Skeletal muscle satellite cell (primary cell): ENCODE measurements at regions not wholly inside any gene's neighbourhood (a gene's known extent, or its start where the extent isn't known, plus 50 kb on each side); places are given as distances from the start of the nearest gene placed in this dataset.

ENCODE experiments used
- H3K27me3 ChIP-seq: 2 replicates; pipeline ENCODE4 v1.7.0; 2013; ENCODE audit warnings: low read length; ENCODE audit not compliant: control insufficient read depth, insufficient read depth
- H3K36me3 ChIP-seq: 2 replicates; pipeline ENCODE4 v1.7.0; 2013; ENCODE audit warnings: mild to moderate bottlenecking, control low read depth, low read length; ENCODE audit not compliant: insufficient read depth
- H3K4me1 ChIP-seq: 2 replicates; pipeline ENCODE4 v1.7.0; 2013; ENCODE audit warnings: low read length; ENCODE audit not compliant: control insufficient read depth, insufficient read depth
- H3K4me2 ChIP-seq: 2 replicates; pipeline ENCODE4 v1.7.0; 2013; ENCODE audit warnings: mild to moderate bottlenecking, low read length
- H3K4me3 ChIP-seq: 2 replicates; pipeline ENCODE4 v1.7.0; 2013; ENCODE audit warnings: low read length
- H3K9ac ChIP-seq: 2 replicates; pipeline ENCODE4 v1.7.0; 2013; ENCODE audit warnings: mild to moderate bottlenecking, low read depth, low read length, moderate library complexity
- H3K9me3 ChIP-seq: replicated peaks from 2 replicates; pipeline ENCODE4 v1.7.0; 2013; ENCODE audit warnings: mild to moderate bottlenecking, control low read depth, low read length

DNA sequence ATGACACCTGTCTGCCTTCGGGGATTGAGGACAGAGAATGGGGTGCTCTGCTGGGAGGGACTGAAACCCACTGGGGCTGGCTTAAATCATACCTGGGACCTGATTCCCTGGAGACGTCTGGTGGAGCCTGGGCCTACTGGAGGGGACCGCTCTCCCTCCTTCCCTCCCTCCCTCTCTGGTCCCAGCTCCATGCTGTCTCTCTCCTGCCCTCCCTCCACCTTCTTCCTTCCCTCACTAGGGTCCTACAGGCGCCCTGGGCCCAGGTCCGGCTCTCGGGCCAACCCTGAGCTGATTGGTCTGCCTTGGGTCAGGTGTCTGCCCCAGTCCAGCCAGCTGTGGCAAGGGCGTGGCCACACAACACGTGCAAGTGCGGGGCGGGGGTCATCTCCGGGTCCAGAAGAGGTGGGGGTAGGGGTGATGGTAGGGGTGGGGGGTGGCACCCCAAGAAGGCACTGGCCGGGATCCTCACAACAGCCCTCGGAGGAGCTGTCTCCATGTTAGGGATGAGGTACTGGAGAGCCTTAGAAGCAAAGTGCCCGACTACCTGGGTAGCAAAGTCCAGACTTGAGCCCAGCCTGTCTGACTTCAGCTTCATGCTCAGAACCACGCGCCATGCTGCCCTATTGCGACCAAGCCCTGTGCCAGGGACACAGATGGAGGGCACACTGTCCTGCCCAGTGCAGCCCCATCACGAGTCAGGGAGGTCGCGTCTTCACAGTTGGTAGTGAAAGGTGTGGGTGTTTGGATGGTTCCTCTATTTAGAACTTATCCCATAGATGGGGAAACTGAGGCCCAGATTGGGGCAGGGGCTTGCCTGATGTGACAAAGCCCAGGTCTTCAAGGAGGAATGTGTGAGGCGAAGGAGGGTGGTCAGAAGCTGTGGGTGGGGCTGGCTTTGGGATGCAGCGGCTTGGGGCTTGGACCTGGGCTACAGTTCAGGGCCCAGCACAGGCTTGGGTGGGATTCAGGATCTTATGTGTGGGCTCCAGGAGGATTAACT lies 574.1 kb downstream of the PTPRU start:
- Histone ChIP-seq H3K27me3 (no peaks in the 10 kb centered on the region), H3K36me3 (no peaks in the 10 kb centered on the region), H3K4me3 (no peak overlapping the region), H3K4me2 (no peak overlapping the region), H3K9me3 (no peaks in the 10 kb centered on the region), H3K9ac (no peak overlapping the region), H3K4me1 (no peaks in the 10 kb centered on the region)

DNA sequence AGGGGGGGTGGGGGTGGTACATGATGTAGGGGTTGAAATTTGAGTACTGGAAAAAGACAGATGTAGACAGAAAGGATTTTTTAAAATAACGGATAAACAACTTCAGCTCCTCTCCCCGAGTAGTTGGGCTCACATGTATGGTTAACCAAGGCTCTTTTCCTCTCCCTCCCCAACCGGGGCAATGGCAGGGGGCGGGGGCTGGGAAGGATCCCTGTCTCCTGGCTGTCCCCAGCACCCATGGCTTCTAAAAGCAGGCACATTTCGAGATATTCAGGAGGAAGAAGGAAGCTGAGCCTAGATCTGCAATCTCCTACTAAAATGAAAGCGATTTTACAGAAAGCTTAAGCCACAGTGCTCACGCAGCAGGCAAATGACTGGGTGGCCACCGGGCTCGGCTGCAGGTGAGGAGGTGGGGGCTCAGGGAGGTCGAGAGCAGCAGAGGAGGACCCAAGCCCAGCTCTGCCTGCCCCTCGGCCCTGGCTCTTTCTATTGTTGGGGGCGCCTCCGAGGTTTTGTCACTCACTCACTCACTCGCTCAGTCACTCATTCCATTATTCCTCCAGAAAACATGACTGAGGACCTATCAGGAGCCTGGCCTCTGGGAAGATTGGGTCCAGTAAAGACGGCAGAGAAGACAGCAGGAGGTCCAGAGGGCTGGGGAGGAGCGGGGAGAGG lies 573.3 kb downstream of the PTPRU start:
- Histone ChIP-seq H3K9me3 (no peaks in the 10 kb centered on the region), H3K4me2 (no peak overlapping the region), H3K27me3 (no peaks in the 10 kb centered on the region), H3K9ac (no peak overlapping the region), H3K4me3 (no peak overlapping the region), H3K4me1 (no peaks in the 10 kb centered on the region), H3K36me3 (no peaks in the 10 kb centered on the region)

DNA sequence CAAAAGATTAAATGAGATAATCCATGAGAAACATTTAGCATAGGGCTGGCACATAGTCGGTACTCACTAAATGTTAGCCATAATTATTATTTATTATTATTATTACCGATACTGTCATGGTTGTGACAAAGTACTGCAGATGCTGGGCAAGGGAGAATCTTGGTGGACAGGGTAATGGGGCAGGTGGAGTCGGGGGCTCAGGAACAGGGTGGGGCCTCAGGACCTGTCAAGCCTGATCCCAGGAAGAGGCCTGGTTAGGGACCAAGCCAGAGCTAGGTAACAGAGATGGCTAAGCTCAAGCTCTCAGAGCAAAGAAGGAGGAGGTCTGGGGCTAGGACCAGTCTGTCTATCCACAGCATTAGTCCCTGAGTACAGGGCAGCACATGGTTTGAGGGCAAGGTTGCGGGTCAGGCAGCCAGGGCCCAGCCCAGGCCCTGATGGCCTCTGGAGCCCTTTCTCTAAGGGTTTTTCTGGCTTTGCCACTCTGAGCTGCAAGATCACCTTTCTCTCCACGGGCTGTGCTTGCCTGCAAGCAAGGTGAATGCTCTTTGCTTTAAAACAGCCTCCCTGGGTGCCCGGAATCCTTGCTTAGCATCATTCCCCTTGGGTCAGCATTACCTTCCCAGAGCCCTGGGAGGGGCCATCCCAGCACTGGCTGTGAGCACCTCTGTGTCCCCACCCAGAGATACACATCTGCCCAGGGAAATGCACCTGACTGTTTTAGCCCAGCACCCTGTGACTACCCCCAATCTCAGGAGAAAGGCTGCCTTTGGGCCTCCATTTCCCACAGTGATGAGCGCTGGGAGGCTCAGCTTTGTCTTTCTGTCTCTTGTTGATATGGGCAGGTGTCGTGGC lies 572.0 kb downstream of the PTPRU start:
- no peaks in the 10 kb centered on the region for H3K4me1 ChIP-seq
- H3K27me3 ChIP-seq, result no peaks in the 10 kb centered on the region
- no peak overlapping the region for H3K4me2 ChIP-seq
- H3K4me3 ChIP-seq, result no peak overlapping the region
- no peaks in the 10 kb centered on the region for H3K9me3 ChIP-seq
- no peaks in the 10 kb centered on the region for H3K36me3 ChIP-seq
- no peak overlapping the region for H3K9ac ChIP-seq

DNA sequence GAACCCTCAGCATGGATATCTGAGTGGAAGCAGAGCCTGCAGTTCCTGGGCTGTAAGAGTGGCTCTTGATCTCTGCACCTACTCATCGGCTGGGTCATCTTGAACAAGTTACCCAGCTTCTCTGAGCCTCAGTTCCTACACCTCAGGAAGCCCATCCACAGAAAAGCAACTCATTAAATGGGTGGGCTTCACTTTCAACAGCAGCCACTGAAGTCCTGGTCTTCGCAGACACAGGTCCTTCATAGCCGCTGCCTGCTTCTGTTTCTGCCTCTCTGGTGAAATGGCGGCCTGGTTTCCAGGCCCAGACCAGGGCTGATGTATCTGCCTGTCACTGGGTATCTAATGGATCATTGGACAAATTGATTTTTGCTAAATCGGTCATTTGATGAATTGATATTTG lies 571.4 kb downstream of the PTPRU start:
- no peak overlapping the region for H3K4me3 ChIP-seq
- H3K27me3 ChIP-seq, result no peaks in the 10 kb centered on the region
- no peak overlapping the region for H3K4me2 ChIP-seq
- H3K9me3 ChIP-seq, result no peaks in the 10 kb centered on the region
- H3K9ac ChIP-seq, result no peak overlapping the region
- no peaks in the 10 kb centered on the region for H3K36me3 ChIP-seq
- no peaks in the 10 kb centered on the region for H3K4me1 ChIP-seq

DNA sequence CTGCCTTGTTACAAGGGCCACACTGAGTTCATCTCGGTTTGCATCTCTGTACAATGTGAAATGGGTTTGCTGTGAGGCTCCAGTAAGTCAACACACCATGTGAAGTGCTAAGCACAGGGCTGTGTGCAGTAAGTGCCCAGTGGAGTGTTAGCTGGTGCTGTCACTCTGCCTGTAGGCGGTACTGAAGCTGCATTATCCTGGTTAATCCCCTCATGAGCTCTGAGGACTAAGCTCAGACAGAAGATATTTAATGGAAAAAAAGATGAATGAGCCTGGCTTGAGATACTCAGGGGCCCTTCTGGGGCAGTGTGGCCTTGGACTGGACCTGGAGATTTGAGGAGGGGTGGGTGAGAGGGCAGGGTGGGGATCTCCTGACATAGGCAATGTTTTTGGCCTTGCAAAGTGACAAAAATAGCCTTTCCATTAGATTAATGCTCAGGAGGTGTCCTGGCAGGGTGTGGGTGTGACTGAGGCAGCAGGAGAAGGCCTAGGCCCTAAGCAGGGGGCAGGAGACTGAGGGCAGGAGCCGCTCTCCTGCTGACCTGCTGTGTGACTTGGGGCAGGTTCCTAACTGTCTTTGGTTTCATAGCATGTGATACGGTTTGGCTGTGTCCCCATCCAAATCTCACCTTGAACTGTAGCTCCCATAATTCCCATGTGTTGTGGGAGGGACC lies 570.5 kb downstream of the PTPRU start:
- Histone ChIP-seq H3K9me3 (no peaks in the 10 kb centered on the region), H3K4me3 (no peak overlapping the region), H3K36me3 (no peaks in the 10 kb centered on the region), H3K4me1 (no peaks in the 10 kb centered on the region), H3K27me3 (no peaks in the 10 kb centered on the region), H3K4me2 (no peak overlapping the region), H3K9ac (no peak overlapping the region)

DNA sequence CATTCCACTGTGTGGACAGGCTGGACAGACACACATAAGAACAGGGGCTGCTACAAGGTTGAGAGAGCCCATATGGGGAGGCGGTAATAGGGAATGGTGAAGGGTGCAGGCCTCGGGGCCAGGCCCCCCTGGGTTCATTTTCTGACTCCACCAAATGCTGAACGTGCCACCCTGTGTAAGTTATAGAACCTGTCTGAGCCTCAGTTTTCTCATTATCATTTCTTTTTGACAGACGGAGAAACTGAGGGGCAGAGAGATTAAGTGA lies 569.5 kb downstream of the PTPRU start:
- Histone ChIP-seq H3K9ac (no peak overlapping the region), H3K27me3 (no peaks in the 10 kb centered on the region), H3K4me2 (no peak overlapping the region), H3K36me3 (no peaks in the 10 kb centered on the region), H3K4me1 (no peaks in the 10 kb centered on the region), H3K4me3 (no peak overlapping the region), H3K9me3 (no peaks in the 10 kb centered on the region)

DNA sequence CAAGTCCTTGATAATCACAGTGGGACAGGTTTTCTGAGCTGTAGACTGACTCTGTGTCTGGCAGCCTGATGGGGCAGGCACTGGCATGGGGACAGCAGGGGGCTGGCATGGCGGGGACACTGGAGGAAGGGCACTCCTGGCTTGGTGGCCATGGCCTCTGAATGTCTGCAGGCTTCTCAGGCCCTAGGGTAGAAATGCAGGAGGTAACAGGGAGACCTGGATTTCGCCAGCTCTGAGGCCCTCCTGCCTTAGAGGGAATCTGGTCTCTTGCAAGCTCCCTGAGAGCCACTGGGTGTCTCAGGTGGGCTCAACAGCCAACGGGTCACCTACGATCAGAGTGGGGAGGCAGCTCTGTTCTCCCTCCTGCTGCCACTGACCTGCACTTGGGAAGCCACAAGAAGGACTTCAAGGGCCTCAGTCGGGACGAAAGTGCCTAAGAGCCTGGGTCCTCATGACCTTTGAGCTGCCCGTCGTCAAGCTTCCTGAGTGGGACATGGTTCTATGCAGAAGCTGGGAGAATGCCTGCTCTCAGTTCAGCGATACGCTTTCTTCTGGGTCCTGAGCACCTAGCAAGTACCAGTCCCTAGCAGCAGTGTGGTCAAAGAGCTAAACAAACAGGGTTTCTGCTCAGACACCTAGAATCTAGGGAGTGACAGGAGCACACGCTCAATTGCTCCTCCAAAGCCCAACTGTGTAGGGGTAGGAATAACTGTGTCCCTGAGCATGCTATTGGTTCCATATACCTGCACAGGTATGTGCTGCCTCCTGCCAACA lies 569.0 kb downstream of the PTPRU start:
- Histone ChIP-seq H3K4me2 (no peak overlapping the region), H3K4me1 (no peaks in the 10 kb centered on the region)

DNA sequence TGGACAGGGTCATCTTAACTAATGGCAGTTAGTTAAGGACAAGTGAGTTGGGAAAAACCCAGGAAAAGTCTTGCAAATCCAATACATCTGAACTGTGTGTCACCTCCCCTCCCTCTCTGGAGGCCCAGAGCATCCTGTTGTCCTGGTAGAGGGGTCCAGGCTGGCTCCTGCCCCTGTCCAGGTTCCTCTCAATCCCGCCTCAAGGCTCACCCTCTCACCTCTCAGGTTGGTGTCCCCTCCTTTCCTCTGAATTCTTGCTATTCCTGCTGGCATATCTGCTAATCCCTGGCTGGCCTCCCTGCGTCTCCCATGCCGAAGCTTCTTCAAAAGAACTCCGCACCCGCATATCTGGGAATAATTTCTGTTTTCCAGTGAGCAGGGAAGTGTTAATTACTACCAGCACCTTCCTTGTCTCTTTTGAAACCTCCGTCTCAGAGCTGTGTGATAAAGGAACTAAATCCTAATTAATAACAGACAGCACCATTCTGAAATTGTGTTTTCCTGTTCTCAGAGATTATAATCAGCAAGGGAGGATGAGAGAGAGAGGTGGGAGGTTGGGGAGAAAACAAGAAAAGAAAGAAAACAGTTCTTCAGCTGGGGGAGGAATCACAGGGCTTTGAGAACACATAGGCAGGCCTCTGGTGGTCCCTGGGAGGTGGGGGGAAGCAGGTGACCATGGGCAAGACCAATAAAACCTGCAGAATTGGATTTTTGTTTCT lies 568.0 kb downstream of the PTPRU start:
- H3K9ac ChIP-seq, result no peak overlapping the region
- no peak overlapping the region for H3K4me3 ChIP-seq
- no peak overlapping the region for H3K4me2 ChIP-seq
- no peaks in the 10 kb centered on the region for H3K4me1 ChIP-seq
- no peaks in the 10 kb centered on the region for H3K9me3 ChIP-seq
- H3K36me3 ChIP-seq, result no peaks in the 10 kb centered on the region
- no peaks in the 10 kb centered on the region for H3K27me3 ChIP-seq

More for the DNA sequence above, 569.0 kb downstream of the PTPRU start:
- Histone ChIP-seq H3K9ac (no peak overlapping the region), H3K4me3 (no peak overlapping the region), H3K9me3 (no peaks in the 10 kb centered on the region), H3K27me3 (no peaks in the 10 kb centered on the region), H3K36me3 (no peaks in the 10 kb centered on the region)

DNA sequence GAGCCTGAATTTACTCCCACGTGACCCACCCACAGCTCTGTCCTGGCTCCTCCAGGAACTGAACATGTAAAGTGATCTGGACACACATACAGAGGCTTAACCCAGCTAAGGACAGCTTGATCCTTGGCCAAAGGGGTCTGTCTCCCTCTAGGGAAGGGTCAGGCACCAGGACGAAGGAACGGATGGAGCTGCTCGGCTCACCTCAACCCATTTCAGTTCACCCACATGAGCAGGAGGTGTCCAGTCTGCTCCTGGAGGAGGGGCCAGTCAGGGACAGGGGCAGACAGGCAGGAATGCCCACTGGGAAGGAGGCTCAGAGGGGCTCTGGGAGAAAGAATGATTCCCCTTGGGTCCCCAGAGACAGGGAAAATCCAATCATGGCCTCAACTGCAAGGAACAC lies 567.2 kb downstream of the PTPRU start:
- H3K27me3 ChIP-seq, result no peaks in the 10 kb centered on the region

More for the DNA sequence above, 567.2 kb downstream of the PTPRU start:
- Histone ChIP-seq H3K36me3 (no peaks in the 10 kb centered on the region), H3K4me1 (no peaks in the 10 kb centered on the region), H3K4me3 (no peak overlapping the region), H3K9ac (no peak overlapping the region), H3K4me2 (no peak overlapping the region), H3K9me3 (no peaks in the 10 kb centered on the region)
